ENCODE measurements at regions not wholly inside any gene's neighbourhood (a gene's known extent, or its start where the extent isn't known, plus 50 kb on each side); places are given as distances from the start of the nearest gene placed in this dataset.

DNA sequence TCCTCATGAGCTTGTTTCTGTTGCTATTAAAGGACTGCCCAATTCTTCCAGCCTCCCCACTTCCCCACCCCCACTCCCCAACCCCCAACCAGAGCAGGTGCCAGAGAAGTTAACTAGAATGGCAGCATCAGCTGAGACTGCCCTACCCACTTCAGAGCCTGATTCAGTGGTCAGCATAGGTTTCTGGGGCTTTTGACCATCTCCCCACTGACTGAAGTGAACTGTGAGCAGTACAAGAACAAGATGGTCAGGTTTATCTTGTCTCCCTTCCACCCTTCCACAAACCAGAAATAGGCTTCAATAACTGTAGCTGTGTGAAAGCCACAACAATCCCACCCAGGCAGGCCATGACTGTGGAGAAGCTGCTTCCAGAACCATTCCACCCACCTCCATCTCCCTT is 289.4 kb upstream of the SLC24A2 start:
- Histone ChIP-seq H3K9ac (replicated peaks; ENCODE audit: extremely low read depth, insufficient read depth, low read length) (no peak overlapping the region), H3K27ac (ENCODE audit: insufficient read depth, low read depth, low read length) (no peak overlapping the region), H3K4me1 (ENCODE audit: control insufficient read depth, extremely low read depth, insufficient read depth, low read length) (no peaks in the 10 kb centered on the region), H3K36me3 (ENCODE audit: control insufficient read depth in 2 of 2, extremely low read depth in 1 of 2, insufficient read depth in 2 of 2, low read length in 2 of 2) (no peaks in the 10 kb centered on the region), H3K27me3 (ENCODE audit: control insufficient read depth in 2 of 2, insufficient read depth in 2 of 2, low read length in 2 of 2) (peaks cover 3 to 4% of the 10 kb centered on the region in 2 experiments), H2AFZ (ENCODE audit: low read depth, low read length) (no peak overlapping the region), H3K79me2 (ENCODE audit: control insufficient read depth, insufficient read depth, low read length) (no peaks in the 10 kb centered on the region), H3K9me3 (replicated peaks; ENCODE audit: control insufficient read depth, insufficient read depth, low read length) (no peaks in the 10 kb centered on the region), H4K20me1 (replicated peaks; ENCODE audit: control insufficient read depth, extremely low read depth, insufficient read depth, low read length) (no peaks in the 10 kb centered on the region), H3K4me2 (ENCODE audit: insufficient read depth, low read length) (no peak overlapping the region), H3K4me3 (replicated peaks in 1 of 3; ENCODE audit: insufficient read depth in 1 of 3, low read depth in 1 of 3, low read length in 3 of 3) (no peak overlapping the region), H3K9me1 (replicated peaks; ENCODE audit: control insufficient read depth, extremely low read depth, insufficient read depth, low read length) (no peaks in the 10 kb centered on the region)
- dilution Hi-C loops (cut with MboI; ENCODE audit: extremely low pct_ligation_motif_present, low sequenced_read_pairs), result no loop called here
- no peak for FAIRE-seq
- BruUV-seq (replicated peaks), result no TSS peak
- TF ChIP-seq POLR2AphosphoS5 (IDR thresholded peaks at IDR 0.05; ENCODE audit: insufficient read depth, low read depth, low read length), result no peak
- TF ChIP-seq MYC (IDR thresholded peaks at IDR 0.05; ENCODE audit: low read depth, low read length), result no peak
- TF ChIP-seq, protein P1, sequence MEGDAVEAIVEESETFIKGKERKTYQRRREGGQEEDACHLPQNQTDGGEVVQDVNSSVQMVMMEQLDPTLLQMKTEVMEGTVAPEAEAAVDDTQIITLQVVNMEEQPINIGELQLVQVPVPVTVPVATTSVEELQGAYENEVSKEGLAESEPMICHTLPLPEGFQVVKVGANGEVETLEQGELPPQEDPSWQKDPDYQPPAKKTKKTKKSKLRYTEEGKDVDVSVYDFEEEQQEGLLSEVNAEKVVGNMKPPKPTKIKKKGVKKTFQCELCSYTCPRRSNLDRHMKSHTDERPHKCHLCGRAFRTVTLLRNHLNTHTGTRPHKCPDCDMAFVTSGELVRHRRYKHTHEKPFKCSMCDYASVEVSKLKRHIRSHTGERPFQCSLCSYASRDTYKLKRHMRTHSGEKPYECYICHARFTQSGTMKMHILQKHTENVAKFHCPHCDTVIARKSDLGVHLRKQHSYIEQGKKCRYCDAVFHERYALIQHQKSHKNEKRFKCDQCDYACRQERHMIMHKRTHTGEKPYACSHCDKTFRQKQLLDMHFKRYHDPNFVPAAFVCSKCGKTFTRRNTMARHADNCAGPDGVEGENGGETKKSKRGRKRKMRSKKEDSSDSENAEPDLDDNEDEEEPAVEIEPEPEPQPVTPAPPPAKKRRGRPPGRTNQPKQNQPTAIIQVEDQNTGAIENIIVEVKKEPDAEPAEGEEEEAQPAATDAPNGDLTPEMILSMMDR (IDR thresholded peaks at IDR 0.05; ENCODE audit: extremely low read depth in 1 of 2, insufficient read depth in 1 of 2, low read depth in 1 of 2, low read length in 2 of 2), result no peak
- no peak for TF ChIP-seq EZH2 (IDR thresholded peaks at IDR 0.05; ENCODE audit: borderline replicate concordance, low read depth, low read length, severe bottlenecking)
- TF ChIP-seq GATA2 (IDR thresholded peaks at IDR 0.05; ENCODE audit: insufficient read depth, insufficient read length, low read depth, low read length), result no peak
- TF ChIP-seq FOS (IDR thresholded peaks at IDR 0.05; ENCODE audit: borderline replicate concordance, insufficient read depth, low read length), result no peak
- TF ChIP-seq POLR2A (IDR thresholded peaks at IDR 0.05; ENCODE audit: low read depth, low read length), result no peak
- TF ChIP-seq, protein P2, sequence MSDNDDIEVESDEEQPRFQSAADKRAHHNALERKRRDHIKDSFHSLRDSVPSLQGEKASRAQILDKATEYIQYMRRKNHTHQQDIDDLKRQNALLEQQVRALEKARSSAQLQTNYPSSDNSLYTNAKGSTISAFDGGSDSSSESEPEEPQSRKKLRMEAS (IDR thresholded peaks at IDR 0.05; ENCODE audit: insufficient read depth, insufficient read length), result no peak
- no peak for TF ChIP-seq JUN (IDR thresholded peaks at IDR 0.05; ENCODE audit: borderline replicate concordance, insufficient read depth, insufficient read length, low read depth)
- POLR2A ChIA-PET, result no interaction called here
- intact Hi-C loops (cut with micrococcal nuclease), result no loop called here
- CTCF ChIA-PET, result no interaction called here
- no peak for DNase-seq (ENCODE audit: low read depth, low spot score)

Data from endothelial cell of umbilical vein (primary cell).